DMS153 treated with DMSO at 0.1 percent for 48 hours (cell line): ENCODE measurements at regions not wholly inside any gene's neighbourhood (a gene's known extent, or its start where the extent isn't known, plus 50 kb on each side); places are given as distances from the start of the nearest gene placed in this dataset.
"Not testable (repeated sequence)": the region's sequence is repeated elsewhere in the genome, so short reads cannot be mapped to it uniquely, and the experiment has no call there.

Experiments
- DNase-seq: peaks from one replicate; lab custom pipeline; 2025; ENCODE audit not compliant: unreplicated experiment; lab: John Stamatoyannopoulos, UW

DNA sequence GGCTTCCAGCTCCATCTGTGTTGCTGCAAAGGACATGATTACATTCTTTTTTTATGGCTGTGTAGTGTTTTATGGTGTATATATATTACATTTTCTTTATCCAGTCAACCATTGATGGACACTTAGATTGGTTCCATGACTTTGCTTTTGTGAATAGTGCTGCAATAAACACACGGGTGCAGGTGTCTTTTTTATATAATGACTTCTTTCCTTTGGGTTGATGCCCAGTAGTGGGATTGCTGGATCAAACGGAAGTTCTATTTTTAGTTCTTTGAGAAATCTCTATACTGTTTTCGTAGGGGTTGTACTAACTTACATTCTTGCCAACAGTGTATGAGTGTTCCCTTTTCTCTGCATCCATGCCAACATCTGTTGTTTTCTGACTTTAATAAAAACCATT lies 189.7 kb downstream of the ACTR3B start:
- DNase-seq = peak; percentile 76

DNA sequence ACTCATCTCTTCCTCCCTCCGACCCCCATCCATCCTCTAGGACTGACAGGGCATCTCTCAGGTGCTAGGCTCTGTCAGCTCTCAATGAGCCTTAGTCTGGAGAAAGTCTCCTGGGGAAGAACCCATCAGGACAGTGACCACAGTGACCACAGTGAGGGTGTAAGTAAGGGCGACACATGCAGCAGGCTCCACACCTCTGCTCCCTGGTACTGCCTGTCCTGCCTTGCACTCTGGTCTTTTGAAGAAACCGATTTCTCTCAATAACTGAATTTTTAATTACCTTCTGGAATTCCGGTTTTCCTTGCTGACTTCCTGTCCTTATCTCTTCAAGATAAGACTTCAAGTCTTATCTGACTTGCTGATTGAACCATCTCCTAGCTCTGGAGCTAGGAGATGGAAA lies 190.2 kb downstream of the ACTR3B start:
- DNase-seq = peak; percentile 41

DNA sequence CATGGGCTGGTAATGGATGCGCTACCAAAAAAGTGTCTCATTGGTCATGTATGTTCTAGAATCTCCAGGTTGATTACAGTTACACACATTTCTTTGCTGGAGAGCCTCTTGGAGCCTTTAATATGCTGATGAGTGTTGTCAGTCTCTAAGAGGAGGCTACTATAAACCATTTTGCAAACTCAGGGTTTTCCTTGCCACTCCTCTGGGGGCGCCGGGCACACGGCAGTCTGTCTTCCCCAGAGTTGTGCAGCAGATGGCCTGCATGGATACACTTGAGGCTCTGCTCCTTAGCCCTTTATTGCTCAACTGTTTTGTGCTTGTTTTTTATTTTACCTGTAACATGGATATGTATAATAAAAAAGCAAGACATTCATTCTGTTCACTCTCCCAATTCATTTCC lies 196.5 kb downstream of the ACTR3B start:
- no peak for DNase-seq

GRCh38 chr7:152959610-152960009 lies 200.1 kb downstream of the ACTR3B start:
- no peak for DNase-seq

DNA sequence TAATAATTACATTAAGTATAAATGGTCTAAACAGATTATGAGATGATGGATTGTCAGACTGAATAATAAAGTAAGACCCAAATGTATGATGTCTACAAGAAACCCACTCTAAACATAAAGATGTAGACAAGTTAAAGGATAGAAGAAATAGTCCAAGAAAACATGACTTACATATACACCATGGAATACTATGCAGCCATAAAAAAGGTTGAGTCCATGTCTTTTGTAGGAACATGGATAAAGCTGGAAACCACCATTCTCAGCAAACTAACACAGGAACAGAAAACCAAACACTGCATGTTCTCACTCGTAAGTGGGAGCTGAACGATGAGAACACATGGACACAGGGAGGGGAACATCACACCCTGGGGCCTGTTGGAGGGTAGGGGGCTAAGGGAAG lies 202.2 kb downstream of the ACTR3B start:
- DNase-seq = not testable (repeated sequence)

- no peak for DNase-seq
Observed at GRCh38 chr7:152966189-152966588, 206.6 kb downstream of the ACTR3B start.

DNA sequence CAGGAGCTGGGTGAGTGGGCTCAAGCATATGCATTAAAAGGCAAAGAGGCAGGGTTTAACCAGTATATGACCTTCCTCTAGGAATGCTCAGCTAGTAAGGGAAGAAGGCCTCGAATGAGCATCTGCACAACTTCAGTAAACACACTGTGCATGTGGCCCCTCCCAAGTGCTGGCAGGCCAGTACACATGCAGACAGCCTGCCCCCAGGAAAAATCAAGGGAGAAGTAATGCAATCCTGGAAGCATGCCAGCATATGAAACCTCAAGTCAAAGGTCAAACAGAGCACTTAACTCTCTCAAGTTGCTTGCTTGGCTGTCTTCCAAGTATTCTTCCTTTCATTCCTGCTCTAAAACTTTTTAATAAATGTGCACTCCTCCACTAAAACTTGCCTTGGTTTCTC lies 208.4 kb downstream of the ACTR3B start:
- no peak for DNase-seq

- no peak for DNase-seq
Observed at GRCh38 chr7:152968514-152968913, 209.0 kb downstream of the ACTR3B start.

DNA sequence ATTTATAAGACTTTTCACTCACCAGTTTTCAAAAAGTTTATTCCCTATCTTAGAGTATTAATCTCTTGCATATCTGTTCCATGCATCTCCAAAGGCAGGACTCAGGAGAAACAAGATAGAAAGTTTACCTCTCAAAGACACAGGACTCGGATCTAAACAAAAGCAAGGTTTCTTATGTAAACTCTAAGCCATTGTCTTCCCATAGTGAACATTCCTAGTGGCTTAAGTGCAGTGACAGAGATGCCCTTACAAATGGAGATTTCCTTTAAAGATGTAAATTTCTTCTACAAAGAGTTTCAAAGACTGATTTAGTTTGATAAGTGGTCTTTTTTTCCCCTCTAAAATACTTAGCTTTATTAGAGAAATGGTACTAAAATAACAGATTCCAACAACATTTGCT lies 209.8 kb downstream of the ACTR3B start:
- DNase-seq = no peak

DNA sequence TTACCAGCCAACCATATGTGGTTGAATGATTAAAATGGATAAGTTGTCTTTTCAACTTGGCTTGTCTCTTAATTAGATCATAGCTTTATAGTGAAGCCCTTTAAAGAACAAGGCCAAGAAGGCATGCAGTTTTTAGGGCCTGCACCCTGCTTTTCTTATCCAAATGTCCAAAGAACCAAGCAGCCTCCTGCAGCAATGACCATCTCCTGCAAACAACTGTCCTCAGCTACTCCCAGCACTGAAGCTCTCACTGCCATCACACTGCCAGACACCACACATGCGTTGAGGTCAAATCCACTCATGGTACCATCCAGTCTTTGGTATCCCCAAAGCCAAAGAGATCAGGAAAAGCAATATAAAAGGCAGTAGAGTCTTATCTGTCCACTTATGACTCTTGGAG lies 210.3 kb downstream of the ACTR3B start:
- no peak for DNase-seq

- DNase-seq = no peak
Observed at GRCh38 chr7:152970481-152970880, 210.9 kb downstream of the ACTR3B start.

- no peak for DNase-seq
Observed at GRCh38 chr7:152974577-152974976, 215.0 kb downstream of the ACTR3B start.

- DNase-seq = no peak
Observed at GRCh38 chr7:152975076-152975475, 215.5 kb downstream of the ACTR3B start.

- DNase-seq = no peak
Observed at GRCh38 chr7:152979376-152979775, 219.8 kb downstream of the ACTR3B start.

GRCh38 chr7:152984421-152984820 lies 224.9 kb downstream of the ACTR3B start:
- DNase-seq = no peak

DNA sequence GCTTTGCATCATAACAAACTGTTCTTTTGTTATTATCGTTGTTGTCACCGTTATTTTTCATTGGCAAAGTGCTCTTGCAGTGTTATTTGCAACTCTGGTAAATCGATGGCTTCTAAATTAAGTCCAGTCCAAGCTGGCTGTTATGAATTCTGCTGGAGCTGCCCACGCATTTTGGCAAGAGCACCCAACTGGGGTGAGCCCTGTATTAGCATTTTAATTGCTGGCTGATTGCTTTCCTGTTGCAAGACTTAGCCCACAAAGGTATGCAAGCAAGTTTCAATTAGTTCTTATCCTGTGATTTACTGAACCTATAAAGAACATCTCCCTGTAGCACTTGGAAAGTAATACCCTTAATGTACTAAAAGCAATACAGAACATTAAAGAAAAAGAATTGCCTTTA lies 226.8 kb downstream of the ACTR3B start:
- DNase-seq = no peak

DNA sequence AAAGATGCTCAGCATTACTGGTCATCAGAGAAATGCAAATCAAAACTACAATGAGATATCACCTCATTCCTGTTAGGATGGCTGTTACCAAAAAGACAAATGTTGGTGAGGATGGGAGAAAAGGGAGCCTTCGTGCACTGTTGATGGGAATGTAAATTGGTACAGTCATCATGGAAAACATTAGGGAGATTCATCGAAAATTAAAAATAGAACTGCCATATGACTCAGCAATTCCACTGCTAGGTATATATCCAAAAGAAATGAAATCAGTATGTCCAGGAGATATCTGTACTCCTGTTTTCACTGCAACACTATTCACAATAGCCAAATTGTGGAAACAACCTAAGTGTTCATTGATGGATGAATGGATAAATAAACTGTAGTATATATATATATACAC lies 228.1 kb downstream of the ACTR3B start:
- DNase-seq = no peak

DNA sequence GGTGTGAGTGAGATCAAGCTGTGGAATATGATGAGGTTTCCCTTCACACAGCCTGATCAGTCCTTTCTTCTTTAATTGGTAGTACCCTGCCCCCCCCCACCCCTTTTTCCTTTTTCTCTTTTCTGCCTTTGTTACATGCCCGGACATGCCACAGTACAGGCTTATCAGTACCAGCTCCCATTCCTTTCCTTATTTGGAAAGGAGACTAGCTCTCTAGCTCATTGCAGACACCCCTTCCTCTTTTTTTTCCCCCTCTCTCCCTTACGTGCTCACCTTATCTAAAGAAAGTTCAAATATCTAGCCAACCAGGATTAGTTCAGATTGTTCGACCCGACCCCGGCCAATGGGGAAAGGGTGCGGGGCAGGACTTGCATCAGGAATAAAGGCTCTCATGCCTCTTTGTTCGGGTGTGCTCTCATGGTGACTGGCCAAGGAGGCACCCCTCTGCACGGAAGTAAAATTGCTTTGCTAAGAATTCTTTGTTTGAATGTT lies 230.4 kb downstream of the ACTR3B start:
- no peak for DNase-seq

DNA sequence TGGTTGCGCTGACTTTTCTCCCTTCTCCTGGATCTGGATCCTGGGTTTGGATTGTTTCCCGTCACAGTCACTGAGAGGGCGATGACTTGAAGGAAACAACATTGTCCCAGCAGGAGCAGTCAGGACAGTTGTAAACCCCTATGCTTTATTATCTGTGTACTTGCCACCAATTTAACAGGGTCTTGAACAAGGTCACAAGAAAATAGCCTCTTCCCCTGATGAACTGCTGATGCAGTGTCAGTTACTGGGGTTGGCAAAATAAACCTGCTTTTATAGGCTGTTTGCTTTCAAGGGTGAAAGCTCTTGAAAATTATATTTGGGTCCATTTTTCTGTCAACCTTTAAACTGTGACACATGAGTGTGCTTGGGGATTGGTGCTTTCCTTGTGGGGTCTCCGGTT lies 238.9 kb downstream of the ACTR3B start:
- no peak for DNase-seq

DNA sequence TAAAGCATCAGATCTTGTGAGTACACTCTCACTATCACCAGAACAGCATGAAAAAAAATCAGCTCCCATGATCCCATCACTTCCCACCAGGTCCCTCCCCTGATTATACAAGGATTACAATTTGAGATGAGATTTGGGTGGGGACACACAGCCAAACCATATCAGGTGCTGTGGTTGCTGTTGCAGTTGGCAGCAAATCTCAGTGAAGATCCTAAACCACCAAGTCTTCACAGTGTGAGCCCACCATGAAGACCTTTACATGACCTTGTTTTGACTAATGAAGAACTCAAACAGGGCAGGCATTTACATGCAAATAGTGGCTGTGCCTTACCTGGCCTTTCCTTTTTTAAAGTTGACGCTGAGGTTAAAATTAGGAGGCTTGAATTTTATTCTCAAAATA lies 242.6 kb downstream of the ACTR3B start:
- no peak for DNase-seq

GRCh38 chr7:153002572-153002971 lies 243.0 kb downstream of the ACTR3B start:
- DNase-seq = no peak

- no peak for DNase-seq
Observed at GRCh38 chr7:153004341-153004740, 244.8 kb downstream of the ACTR3B start.

GRCh38 chr7:153005750-153006435 lies 246.3 kb downstream of the ACTR3B start:
- DNase-seq = no peak
